ENCODE measurements at regions not wholly inside any gene's neighbourhood (a gene's known extent, or its start where the extent isn't known, plus 50 kb on each side); places are given as distances from the start of the nearest gene placed in this dataset.
A peak's percentile ranks its signal among the peaks of the same experiment; 100 is the strongest.

- DNase-seq (ENCODE audit: low spot score), result no peak
- POLR2A ChIA-PET (ENCODE audit: low non-redundant PET), result no interaction called here
- no peak for TF ChIP-seq CTCF (conservative IDR thresholded peaks at IDR 0.05; ENCODE audit: low read depth)
- H3K27ac ChIP-seq, result no peak overlapping the region
- CTCF ChIA-PET, result no interaction called here
Observed at GRCh38 chr6:72457738-72458137, 164.1 kb upstream of the KCNQ5 start.

GRCh38 chr6:72458521-72458920, 163.3 kb upstream of the KCNQ5 start:
- CTCF ChIA-PET, result no interaction called here
- no peak overlapping the region for H3K27ac ChIP-seq
- TF ChIP-seq CTCF (conservative IDR thresholded peaks at IDR 0.05; ENCODE audit: low read depth), result no peak
- POLR2A ChIA-PET (ENCODE audit: low non-redundant PET), result no interaction called here
- no peak for DNase-seq (ENCODE audit: low spot score)

- no peak for TF ChIP-seq CTCF (conservative IDR thresholded peaks at IDR 0.05; ENCODE audit: low read depth)
- no peak overlapping the region for H3K27ac ChIP-seq
- POLR2A ChIA-PET (ENCODE audit: low non-redundant PET), result no interaction called here
- CTCF ChIA-PET, result interaction anchor here (0.6 kb wide), 1 partner anchor 796 kb away, joined by 3 read pairs; no protein-coding TSS in a partner anchor
- no peak for DNase-seq (ENCODE audit: low spot score)
Observed at GRCh38 chr6:72461144-72461543, 160.7 kb upstream of the KCNQ5 start.

- H3K27ac ChIP-seq, result no peak overlapping the region
- TF ChIP-seq CTCF (conservative IDR thresholded peaks at IDR 0.05; ENCODE audit: low read depth), result no peak
- ChIA-PET POLR2A (ENCODE audit: low non-redundant PET) (no interaction called here), CTCF (no interaction called here)
- no peak for DNase-seq (ENCODE audit: low spot score)
Observed at GRCh38 chr6:72464246-72464645, 157.6 kb upstream of the KCNQ5 start.

GRCh38 chr6:72464791-72465691, 156.8 kb upstream of the KCNQ5 start:
- H3K27ac ChIP-seq, result no peak overlapping the region
- no peak for TF ChIP-seq CTCF (conservative IDR thresholded peaks at IDR 0.05; ENCODE audit: low read depth)
- peak; percentile 59 for DNase-seq (ENCODE audit: low spot score)
- ChIA-PET POLR2A (ENCODE audit: low non-redundant PET) (no interaction called here), CTCF (interaction anchor here (0.6 kb wide), 1 partner anchor 40 kb away, joined by 3 read pairs; no protein-coding TSS in a partner anchor)

- TF ChIP-seq CTCF (conservative IDR thresholded peaks at IDR 0.05; ENCODE audit: low read depth), result no peak
- no peak for DNase-seq (ENCODE audit: low spot score)
- ChIA-PET POLR2A (ENCODE audit: low non-redundant PET) (no interaction called here), CTCF (no interaction called here)
- no peak overlapping the region for H3K27ac ChIP-seq
Observed at GRCh38 chr6:72466471-72466870, 155.4 kb upstream of the KCNQ5 start.

Data from RWPE1 (cell line).